Neural progenitor cell (in vitro differentiated cells): ENCODE measurements at regions not wholly inside any gene's neighbourhood (a gene's known extent, or its start where the extent isn't known, plus 50 kb on each side); places are given as distances from the start of the nearest gene placed in this dataset.

Experiments
- EZH2phosphoT487 ChIP-seq: fragments of 200-600 bp; sonication (generic); IDR thresholded peaks from 2 replicates; pipeline ENCODE4 v1.6.1; 2017; ENCODE audit warnings: antibody characterized with exemption
- TF ChIP-seq, protein P1 (sequence below): fragments of 200-600 bp; sonication (generic); IDR thresholded peaks from 2 replicates; pipeline ENCODE4 v1.5.1; 2017; ENCODE audit warnings: antibody characterized with exemption, mild to moderate bottlenecking

DNA sequence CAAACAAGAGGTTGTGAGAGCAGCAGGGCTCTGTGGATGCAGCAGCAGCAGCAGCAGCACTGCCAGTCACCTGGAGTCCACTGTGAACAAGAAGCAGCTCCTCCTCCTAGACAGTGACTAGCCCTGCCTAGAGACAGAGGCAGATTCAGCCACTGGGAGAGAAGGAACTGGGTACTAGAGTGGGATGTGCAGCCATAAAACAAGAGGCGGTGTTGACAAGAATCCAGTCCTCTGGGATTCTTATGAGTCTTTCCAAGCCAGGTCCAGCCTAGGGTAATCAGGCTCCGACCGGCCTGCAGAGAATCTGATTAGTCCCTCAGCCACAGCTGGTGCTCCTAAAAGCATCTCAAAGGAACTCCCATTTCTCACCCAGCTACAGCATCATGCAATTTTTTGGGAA, 83.9 kb upstream of the USP47 start:
- TF ChIP-seq, protein P1, sequence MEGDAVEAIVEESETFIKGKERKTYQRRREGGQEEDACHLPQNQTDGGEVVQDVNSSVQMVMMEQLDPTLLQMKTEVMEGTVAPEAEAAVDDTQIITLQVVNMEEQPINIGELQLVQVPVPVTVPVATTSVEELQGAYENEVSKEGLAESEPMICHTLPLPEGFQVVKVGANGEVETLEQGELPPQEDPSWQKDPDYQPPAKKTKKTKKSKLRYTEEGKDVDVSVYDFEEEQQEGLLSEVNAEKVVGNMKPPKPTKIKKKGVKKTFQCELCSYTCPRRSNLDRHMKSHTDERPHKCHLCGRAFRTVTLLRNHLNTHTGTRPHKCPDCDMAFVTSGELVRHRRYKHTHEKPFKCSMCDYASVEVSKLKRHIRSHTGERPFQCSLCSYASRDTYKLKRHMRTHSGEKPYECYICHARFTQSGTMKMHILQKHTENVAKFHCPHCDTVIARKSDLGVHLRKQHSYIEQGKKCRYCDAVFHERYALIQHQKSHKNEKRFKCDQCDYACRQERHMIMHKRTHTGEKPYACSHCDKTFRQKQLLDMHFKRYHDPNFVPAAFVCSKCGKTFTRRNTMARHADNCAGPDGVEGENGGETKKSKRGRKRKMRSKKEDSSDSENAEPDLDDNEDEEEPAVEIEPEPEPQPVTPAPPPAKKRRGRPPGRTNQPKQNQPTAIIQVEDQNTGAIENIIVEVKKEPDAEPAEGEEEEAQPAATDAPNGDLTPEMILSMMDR = no peak
- no peak for TF ChIP-seq EZH2phosphoT487
